Mammary epithelial cell (primary cell): ENCODE measurements at regions not wholly inside any gene's neighbourhood (a gene's known extent, or its start where the extent isn't known, plus 50 kb on each side); places are given as distances from the start of the nearest gene placed in this dataset.

Experiments used
- CTCF ChIP-seq, 2 donors: IDR thresholded peaks in 1 of 2; conservative IDR thresholded peaks in 1 of 2; 2 replicates each; pipeline ENCODE4 v1.5.1; 2011 to 2012; ENCODE audit warnings: inconsistent platforms in 2 of 2, low read length in 2 of 2, mild to moderate bottlenecking in 2 of 2, control low read depth in 1 of 2, low read depth in 1 of 2; ENCODE audit not compliant: insufficient read depth in 1 of 2; ENCODE audit errors: extremely low read depth in 1 of 2
- EZH2 ChIP-seq: IDR thresholded peaks from 2 replicates; pipeline ENCODE4 v1.6.1; 2012; ENCODE audit warnings: low read length, inconsistent platforms, borderline replicate concordance

- TF ChIP-seq CTCF (conservative IDR thresholded peaks at IDR 0.05 in 1 of 2, IDR thresholded peaks at IDR 0.05 in 1 of 2; ENCODE audit: extremely low read depth in 1 of 2, insufficient read depth in 1 of 2, low read depth in 1 of 2, low read length in 2 of 2) (no peak), EZH2 (no peak)
Measured at GRCh38 chr7:69109879-69110278, 488.4 kb upstream of the AUTS2 start.
